Osteocyte (in vitro differentiated cells): ENCODE measurements at regions not wholly inside any gene's neighbourhood (a gene's known extent, or its start where the extent isn't known, plus 50 kb on each side); places are given as distances from the start of the nearest gene placed in this dataset.

ENCODE experiments used
- DNase-seq: peaks from one replicate; pipeline ENCODE4 v3.0.0; 2021; ENCODE audit warnings: mixed read lengths; ENCODE audit not compliant: unreplicated experiment; ENCODE audit errors: extremely low spot score
- H3K27ac Mint-ChIP-seq: one replicate; pipeline ENCODE4 v1.8.0; 2021; ENCODE audit warnings: mild to moderate bottlenecking, mixed read lengths; ENCODE audit not compliant: unreplicated experiment
- H3K27me3 Mint-ChIP-seq: one replicate; pipeline ENCODE4 v1.8.0; 2021; ENCODE audit warnings: mixed read lengths; ENCODE audit not compliant: unreplicated experiment
- H3K36me3 Mint-ChIP-seq: one replicate; pipeline ENCODE4 v1.8.0; 2021; ENCODE audit warnings: mixed read lengths; ENCODE audit not compliant: unreplicated experiment
- H3K4me1 Mint-ChIP-seq: one replicate; pipeline ENCODE4 v1.8.0; 2021; ENCODE audit warnings: mixed read lengths; ENCODE audit not compliant: unreplicated experiment
- H3K4me3 Mint-ChIP-seq: one replicate; pipeline ENCODE4 v1.8.0; 2021; ENCODE audit warnings: mild to moderate bottlenecking, moderate library complexity, mixed read lengths; ENCODE audit not compliant: unreplicated experiment
- H3K9me3 Mint-ChIP-seq: one replicate; pipeline ENCODE4 v1.8.0; 2021; ENCODE audit warnings: mixed read lengths; ENCODE audit not compliant: unreplicated experiment
- TF ChIP-seq, protein P1 (sequence below): fragments of 200-600 bp; sonication (generic); IDR thresholded peaks from 2 replicates; pipeline ENCODE4 v1.5.0; 2021; ENCODE audit warnings: antibody characterized with exemption, mild to moderate bottlenecking, moderate library complexity

- Mint-ChIP-seq H3K27me3 (no peaks in the 10 kb centered on the region), H3K36me3 (peaks cover 1% of the 10 kb centered on the region), H3K4me1 (peaks cover 29% of the 10 kb centered on the region), H3K4me3 (no peak overlapping the region), H3K27ac (no peak overlapping the region), H3K9me3 (no peaks in the 10 kb centered on the region)
- no peak for DNase-seq
- TF ChIP-seq, protein P1, sequence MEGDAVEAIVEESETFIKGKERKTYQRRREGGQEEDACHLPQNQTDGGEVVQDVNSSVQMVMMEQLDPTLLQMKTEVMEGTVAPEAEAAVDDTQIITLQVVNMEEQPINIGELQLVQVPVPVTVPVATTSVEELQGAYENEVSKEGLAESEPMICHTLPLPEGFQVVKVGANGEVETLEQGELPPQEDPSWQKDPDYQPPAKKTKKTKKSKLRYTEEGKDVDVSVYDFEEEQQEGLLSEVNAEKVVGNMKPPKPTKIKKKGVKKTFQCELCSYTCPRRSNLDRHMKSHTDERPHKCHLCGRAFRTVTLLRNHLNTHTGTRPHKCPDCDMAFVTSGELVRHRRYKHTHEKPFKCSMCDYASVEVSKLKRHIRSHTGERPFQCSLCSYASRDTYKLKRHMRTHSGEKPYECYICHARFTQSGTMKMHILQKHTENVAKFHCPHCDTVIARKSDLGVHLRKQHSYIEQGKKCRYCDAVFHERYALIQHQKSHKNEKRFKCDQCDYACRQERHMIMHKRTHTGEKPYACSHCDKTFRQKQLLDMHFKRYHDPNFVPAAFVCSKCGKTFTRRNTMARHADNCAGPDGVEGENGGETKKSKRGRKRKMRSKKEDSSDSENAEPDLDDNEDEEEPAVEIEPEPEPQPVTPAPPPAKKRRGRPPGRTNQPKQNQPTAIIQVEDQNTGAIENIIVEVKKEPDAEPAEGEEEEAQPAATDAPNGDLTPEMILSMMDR = no peak
Measured at GRCh38 chr2:12415536-12415935, 301.2 kb upstream of the TRIB2 start.

DNA sequence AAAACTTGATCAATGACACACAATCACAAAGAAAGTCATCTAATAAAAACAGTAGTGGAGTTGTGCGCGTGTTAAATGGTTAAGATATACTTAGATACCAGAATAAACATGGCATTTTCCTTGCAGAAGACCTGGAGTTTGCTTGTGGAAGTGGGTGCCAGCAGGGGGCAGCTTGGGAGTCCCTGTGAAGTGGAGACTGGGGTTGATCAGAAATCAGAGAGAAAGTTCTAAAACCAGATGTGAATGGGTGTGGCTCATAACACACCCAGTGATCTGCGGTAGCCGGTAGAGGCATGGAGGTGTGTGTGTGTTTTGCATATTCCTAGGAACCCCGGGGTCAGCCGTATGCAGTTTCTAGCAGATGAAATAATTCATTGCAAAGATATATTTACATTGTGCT lies 300.1 kb upstream of the TRIB2 start:
- peak overlapping the region; percentile 8 for H3K27ac Mint-ChIP-seq
- DNase-seq = no peak
- H3K4me1 Mint-ChIP-seq = peaks cover 29% of the 10 kb centered on the region
- TF ChIP-seq, protein P1 = peak; percentile 50
- no peaks in the 10 kb centered on the region for H3K27me3 Mint-ChIP-seq
- H3K9me3 Mint-ChIP-seq = no peaks in the 10 kb centered on the region
- H3K4me3 Mint-ChIP-seq = no peak overlapping the region
- H3K36me3 Mint-ChIP-seq = peaks cover 1% of the 10 kb centered on the region

- H3K27me3 Mint-ChIP-seq = no peaks in the 10 kb centered on the region
- TF ChIP-seq, protein P1 = no peak
- no peak overlapping the region for H3K4me3 Mint-ChIP-seq
- no peaks in the 10 kb centered on the region for H3K9me3 Mint-ChIP-seq
- peaks cover 1% of the 10 kb centered on the region for H3K36me3 Mint-ChIP-seq
- no peak for DNase-seq
- H3K4me1 Mint-ChIP-seq = peaks cover 26% of the 10 kb centered on the region
- no peak overlapping the region for H3K27ac Mint-ChIP-seq
Measured at GRCh38 chr2:12417786-12418185, 298.9 kb upstream of the TRIB2 start.

- Mint-ChIP-seq H3K27ac (no peak overlapping the region), H3K4me1 (peaks cover 26% of the 10 kb centered on the region), H3K27me3 (no peaks in the 10 kb centered on the region), H3K36me3 (peaks cover 1% of the 10 kb centered on the region), H3K4me3 (no peak overlapping the region), H3K9me3 (no peaks in the 10 kb centered on the region)
- DNase-seq = no peak
- TF ChIP-seq, protein P1 = no peak
Measured at GRCh38 chr2:12419803-12420202, 296.9 kb upstream of the TRIB2 start.

DNA sequence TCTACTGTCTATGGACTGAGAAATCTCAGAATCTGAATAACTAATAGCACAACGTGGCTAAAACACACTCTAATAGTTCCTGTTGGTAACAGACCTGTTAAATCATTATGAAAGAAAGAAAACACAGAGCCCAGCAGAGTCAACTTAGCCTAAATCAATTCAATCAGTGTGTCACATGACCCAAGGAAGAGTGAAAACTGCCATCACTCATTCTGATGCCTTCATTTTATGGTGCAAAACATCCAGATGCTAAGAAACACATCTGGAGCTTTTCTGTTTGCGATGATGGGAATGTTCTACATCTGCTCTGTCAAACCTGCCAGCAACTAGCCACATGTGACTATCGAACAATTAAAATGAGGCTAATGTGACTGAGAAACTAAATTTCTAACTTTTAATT lies 295.7 kb upstream of the TRIB2 start:
- Mint-ChIP-seq H3K4me1 (peaks cover 23% of the 10 kb centered on the region), H3K36me3 (peaks cover 1% of the 10 kb centered on the region), H3K27me3 (no peaks in the 10 kb centered on the region), H3K27ac (no peak overlapping the region), H3K4me3 (no peak overlapping the region), H3K9me3 (no peaks in the 10 kb centered on the region)
- TF ChIP-seq, protein P1 = no peak
- no peak for DNase-seq
